Naive thymus-derived CD4-positive, alpha-beta T cell (primary cell): ENCODE measurements at regions not wholly inside any gene's neighbourhood (a gene's known extent, or its start where the extent isn't known, plus 50 kb on each side); places are given as distances from the start of the nearest gene placed in this dataset.
"Not testable (repeated sequence)": the region's sequence is repeated elsewhere in the genome, so short reads cannot be mapped to it uniquely, and the experiment has no call there.

Experiments used
- ATAC-seq: fragments of 150-1000 bp; cut with Tn5 transposase; 2 replicates; pipeline ENCODE4 v1.10.0; 2021; ENCODE audit warnings: mild to moderate bottlenecking, moderate library complexity
- CTCF ChIA-PET: fragments of 350-600 bp; sonication (Branson Sonifier 250); formaldehyde crosslinking; loops from one replicate; lab custom pipeline; 2021; ENCODE audit warnings: antibody characterized with exemption; lab: Charles Lee
- POLR2A ChIA-PET: fragments of 350-600 bp; sonication (Branson Sonifier 250); formaldehyde crosslinking; loops from one replicate; lab custom pipeline; 2021; ENCODE audit warnings: antibody characterized with exemption, inconsistent platforms; lab: Charles Lee
- DNase-seq, 9 donors: peaks; one replicate each; pipeline versions ENCODE4 v3.0.0 to v3.0.0-alpha.2; 2020 to 2022; ENCODE audit warnings: mixed read lengths in 1 of 9
- H3K27ac ChIP-seq: one replicate; pipeline ENCODE4 v1.7.0; 2013; ENCODE audit warnings: mild to moderate bottlenecking, low read depth, low read length, moderate library complexity
- H3K27me3 ChIP-seq, 2 donors: one replicate each; pipeline ENCODE4 v1.7.0; 2013; ENCODE audit warnings: low read length in 2 of 2, mild to moderate bottlenecking in 2 of 2, moderate library complexity in 2 of 2; ENCODE audit not compliant: control insufficient read depth in 2 of 2, insufficient read depth in 2 of 2
- H3K36me3 ChIP-seq, 3 experiments: 1 replicate in 2 of 3; 2 replicates in 1 of 3; pipeline ENCODE4 v1.7.0; 2013; ENCODE audit warnings: low read length in 3 of 3, mild to moderate bottlenecking in 3 of 3, moderate library complexity in 1 of 3; ENCODE audit not compliant: insufficient read depth in 3 of 3, control insufficient read depth in 2 of 3
- H3K4me1 ChIP-seq, 2 donors: one replicate each; pipeline ENCODE4 v1.7.0; 2013; ENCODE audit warnings: low read length in 2 of 2, mild to moderate bottlenecking in 2 of 2, moderate library complexity in 1 of 2; ENCODE audit not compliant: control insufficient read depth in 2 of 2, insufficient read depth in 2 of 2
- H3K4me3 ChIP-seq: 2 replicates; pipeline ENCODE4 v1.7.0; 2013; ENCODE audit warnings: mild to moderate bottlenecking, low read length
- H3K9me3 ChIP-seq, 3 experiments: 1 replicate in 2 of 3; 2 replicates in 1 of 3; pipeline ENCODE4 v1.7.0; 2013; ENCODE audit warnings: low read length in 3 of 3; ENCODE audit not compliant: control insufficient read depth in 2 of 3
- H3K27ac Mint-ChIP-seq, 9 donors: one replicate each; pipeline ENCODE4 v1.8.0; 2020 to 2022; ENCODE audit warnings: mixed read lengths in 9 of 9, mild to moderate bottlenecking in 8 of 9, moderate library complexity in 5 of 9, inconsistent platforms in 2 of 9
- H3K27me3 Mint-ChIP-seq, 5 donors: one replicate each; pipeline ENCODE4 v1.8.0; 2021 to 2022; ENCODE audit warnings: mixed read lengths in 5 of 5, mild to moderate bottlenecking in 1 of 5
- H3K36me3 Mint-ChIP-seq, 5 donors: one replicate each; pipeline ENCODE4 v1.8.0; 2020 to 2022; ENCODE audit warnings: mixed read lengths in 5 of 5, mild to moderate bottlenecking in 3 of 5, inconsistent platforms in 1 of 5
- H3K4me1 Mint-ChIP-seq, 7 donors: one replicate each; pipeline ENCODE4 v1.8.0; 2020 to 2022; ENCODE audit warnings: mixed read lengths in 7 of 7, mild to moderate bottlenecking in 3 of 7, inconsistent platforms in 1 of 7
- H3K4me3 Mint-ChIP-seq, 10 donors: one replicate each; pipeline ENCODE4 v1.8.0; 2020 to 2022; ENCODE audit warnings: mild to moderate bottlenecking in 10 of 10, mixed read lengths in 10 of 10, moderate library complexity in 6 of 10, inconsistent platforms in 2 of 10
- H3K9me3 Mint-ChIP-seq, 11 donors: one replicate each; pipeline ENCODE4 v1.8.0; 2020 to 2022; ENCODE audit warnings: mixed read lengths in 11 of 11, mild to moderate bottlenecking in 4 of 11, inconsistent platforms in 1 of 11, moderate library complexity in 1 of 11
- intact Hi-C, 2 donors: fragments of 100-400 bp; cut with micrococcal nuclease; formaldehyde crosslinking; loops; one replicate each; pipeline ENCODE4 v1.15.1; 2023

- no peaks in the 10 kb centered on the region for H3K9me3 ChIP-seq
- Mint-ChIP-seq H3K36me3 (no peaks in the 10 kb centered on the region), H3K9me3 (peaks cover 0 to 7% (median 0%) of the 10 kb centered on the region in 11 donors), H3K27me3 (peaks cover 0 to 15% (median 0%) of the 10 kb centered on the region in 5 donors), H3K27ac (no peak overlapping the region), H3K4me3 (no peak overlapping the region), H3K4me1 (peaks cover 5 to 17% (median 15%) of the 10 kb centered on the region in 7 donors)
- ChIA-PET POLR2A (no interaction called here), CTCF (no interaction called here)
- ATAC-seq (no peak), DNase-seq (no peak)
- H3K4me1 ChIP-seq = peaks cover 0 to 2% of the 10 kb centered on the region in 2 donors
- intact Hi-C loops = no loop called here
- H3K27me3 ChIP-seq = no peaks in the 10 kb centered on the region
- peaks cover 0 to 4% (median 0%) of the 10 kb centered on the region in 3 experiments for H3K36me3 ChIP-seq
- H3K4me3 ChIP-seq = no peak overlapping the region
- H3K27ac ChIP-seq = no peak overlapping the region
These were observed 120.6 kb downstream of the GOSR1 start for GRCh38 chr17:30597776-30598288.

GRCh38 chr17:30596948-30597775 lies 120.0 kb downstream of the GOSR1 start:
- H3K27ac Mint-ChIP-seq, CTCF ChIA-PET: not testable (repeated sequence)

GRCh38 chr17:30594953-30595371 lies 117.8 kb downstream of the GOSR1 start:
- H3K4me1 Mint-ChIP-seq, H3K27me3 ChIP-seq, H3K27ac ChIP-seq, POLR2A ChIA-PET, intact Hi-C loops, ATAC-seq, H3K4me1 ChIP-seq, DNase-seq, CTCF ChIA-PET, H3K27ac Mint-ChIP-seq, H3K4me3 Mint-ChIP-seq, H3K36me3 Mint-ChIP-seq, H3K9me3 Mint-ChIP-seq, H3K4me3 ChIP-seq, H3K36me3 ChIP-seq, H3K9me3 ChIP-seq: not testable (repeated sequence)
- peaks cover 0 to 13% (median 0%) of the 10 kb centered on the region in 5 donors for H3K27me3 Mint-ChIP-seq

More at GRCh38 chr17:30596948-30597775, 120.0 kb downstream of the GOSR1 start:
- H3K27ac ChIP-seq, ATAC-seq, H3K4me1 ChIP-seq, H3K27me3 ChIP-seq, H3K4me3 Mint-ChIP-seq, H3K9me3 Mint-ChIP-seq, H3K4me3 ChIP-seq, intact Hi-C loops, DNase-seq, H3K9me3 ChIP-seq, POLR2A ChIA-PET, H3K36me3 Mint-ChIP-seq, H3K36me3 ChIP-seq: not testable (repeated sequence)
- H3K27me3 Mint-ChIP-seq = peaks cover 0 to 15% (median 0%) of the 10 kb centered on the region in 5 donors
- peaks cover 4 to 16% (median 9%) of the 10 kb centered on the region in 7 donors for H3K4me1 Mint-ChIP-seq

GRCh38 chr17:30594223-30594952 lies 117.2 kb downstream of the GOSR1 start:
- H3K36me3 ChIP-seq = no peaks in the 10 kb centered on the region
- H3K4me1 ChIP-seq = no peaks in the 10 kb centered on the region
- H3K9me3 ChIP-seq = no peaks in the 10 kb centered on the region
- H3K27ac ChIP-seq = no peak overlapping the region
- Mint-ChIP-seq H3K9me3 (peaks cover 0 to 7% (median 0%) of the 10 kb centered on the region in 11 donors), H3K27me3 (peaks cover 0 to 8% (median 0%) of the 10 kb centered on the region in 5 donors), H3K4me3 (no peak overlapping the region), H3K36me3 (no peaks in the 10 kb centered on the region), H3K27ac (peak overlapping the region in 1 of 9 donors; percentile 18), H3K4me1 (peaks cover 0 to 2% (median 0%) of the 10 kb centered on the region in 7 donors)
- no peak for DNase-seq
- no peaks in the 10 kb centered on the region for H3K27me3 ChIP-seq
- ChIA-PET POLR2A (no interaction called here), CTCF (no interaction called here)
- no peak overlapping the region for H3K4me3 ChIP-seq
- ATAC-seq = no peak
- intact Hi-C loops = no loop called here

- no peaks in the 10 kb centered on the region for H3K36me3 Mint-ChIP-seq
- Histone ChIP-seq H3K36me3 (no peaks in the 10 kb centered on the region), H3K4me3 (no peak overlapping the region), H3K27me3 (no peaks in the 10 kb centered on the region), H3K27ac (no peak overlapping the region), H3K9me3 (no peaks in the 10 kb centered on the region), H3K4me1 (no peaks in the 10 kb centered on the region)
- peaks cover 0 to 2% (median 0%) of the 10 kb centered on the region in 7 donors for H3K4me1 Mint-ChIP-seq
- no peak overlapping the region for H3K4me3 Mint-ChIP-seq
- peaks cover 0 to 5% (median 0%) of the 10 kb centered on the region in 11 donors for H3K9me3 Mint-ChIP-seq
- peaks cover 0 to 3% (median 0%) of the 10 kb centered on the region in 5 donors for H3K27me3 Mint-ChIP-seq
- ATAC-seq = no peak
- DNase-seq = no peak
- H3K27ac Mint-ChIP-seq = no peak overlapping the region
- ChIA-PET POLR2A (no interaction called here), CTCF (no interaction called here)
- intact Hi-C loops = no loop called here
These were observed 113.0 kb downstream of the GOSR1 start for GRCh38 chr17:30590081-30590733.

- CTCF ChIA-PET = no interaction called here
- ATAC-seq = no peak
- H3K4me1 ChIP-seq = no peaks in the 10 kb centered on the region
- no peak overlapping the region for H3K27ac Mint-ChIP-seq
- no peak for DNase-seq
- H3K4me3 ChIP-seq = no peak overlapping the region
- intact Hi-C loops = no loop called here
- H3K36me3 ChIP-seq = no peaks in the 10 kb centered on the region
- peaks cover 0 to 4% (median 0%) of the 10 kb centered on the region in 11 donors for H3K9me3 Mint-ChIP-seq
- H3K36me3 Mint-ChIP-seq = no peaks in the 10 kb centered on the region
- peaks cover 0 to 5% (median 0%) of the 10 kb centered on the region in 7 donors for H3K4me1 Mint-ChIP-seq
- H3K27ac ChIP-seq = no peak overlapping the region
- POLR2A ChIA-PET = no interaction called here
- H3K27me3 Mint-ChIP-seq = peaks cover 0 to 6% (median 0%) of the 10 kb centered on the region in 5 donors
- H3K9me3 ChIP-seq = no peaks in the 10 kb centered on the region
- no peaks in the 10 kb centered on the region for H3K27me3 ChIP-seq
- no peak overlapping the region for H3K4me3 Mint-ChIP-seq
These were observed 112.2 kb downstream of the GOSR1 start for GRCh38 chr17:30589431-30589830.
